ENCODE measurements at regions not wholly inside any gene's neighbourhood (a gene's known extent, or its start where the extent isn't known, plus 50 kb on each side); places are given as distances from the start of the nearest gene placed in this dataset.

DNA sequence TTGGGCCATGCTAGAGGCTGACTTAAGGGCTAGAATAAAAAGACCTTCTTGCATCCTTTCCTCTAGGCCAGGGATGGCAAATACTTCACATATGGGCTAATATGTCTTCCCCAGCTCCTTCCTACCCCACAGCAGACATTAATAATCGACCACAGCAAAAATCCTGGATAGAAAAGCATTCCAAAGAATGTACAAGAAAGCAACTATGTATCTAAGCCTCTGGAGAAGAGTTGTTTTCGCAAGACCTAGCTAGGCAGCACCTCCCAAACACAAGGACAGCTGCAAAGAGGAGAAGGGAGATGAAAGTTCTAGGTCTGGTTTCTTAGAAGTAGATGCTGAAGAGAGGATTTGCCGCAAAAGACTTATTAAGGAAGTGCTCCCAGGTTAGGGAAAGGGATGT is 372.6 kb downstream of the SLC4A3 start:
- H3K36me3 ChIP-seq (ENCODE audit: insufficient read depth, low read length): no peaks in the 10 kb centered on the region
- no peak overlapping the region for H2AFZ ChIP-seq (ENCODE audit: low read length)
- H3K9me3 ChIP-seq (ENCODE audit: low read depth, low read length): no peaks in the 10 kb centered on the region
- DNase-seq (ENCODE audit: insufficient read length, low spot score, missing footprints): no peak
- no peaks in the 10 kb centered on the region for H3K79me2 ChIP-seq (ENCODE audit: insufficient read depth, low read length)
- H4K20me1 ChIP-seq (ENCODE audit: insufficient read depth, low read length): no peaks in the 10 kb centered on the region
- peaks cover 17% of the 10 kb centered on the region for H3K4me1 ChIP-seq (ENCODE audit: insufficient read depth, low read length)
- no peak overlapping the region for H3K4me2 ChIP-seq (ENCODE audit: insufficient read depth, low read length)
- no peak overlapping the region for H3K27ac ChIP-seq (ENCODE audit: low read depth, low read length)
- H3K4me3 ChIP-seq (ENCODE audit: insufficient read depth, low read length): no peak overlapping the region
- no peak for TF ChIP-seq CTCF (IDR thresholded peaks at IDR 0.05; ENCODE audit: extremely low read depth, low read depth, low read length)
- no peaks in the 10 kb centered on the region for H3K27me3 ChIP-seq (ENCODE audit: insufficient read depth, low read length)

- Histone ChIP-seq H3K4me3 (ENCODE audit: insufficient read depth, low read length) (no peak overlapping the region), H3K36me3 (ENCODE audit: insufficient read depth, low read length) (no peaks in the 10 kb centered on the region), H3K4me1 (ENCODE audit: insufficient read depth, low read length) (peaks cover 17% of the 10 kb centered on the region), H3K27me3 (ENCODE audit: insufficient read depth, low read length) (no peaks in the 10 kb centered on the region), H2AFZ (ENCODE audit: low read length) (no peak overlapping the region), H3K79me2 (ENCODE audit: insufficient read depth, low read length) (no peaks in the 10 kb centered on the region), H4K20me1 (ENCODE audit: insufficient read depth, low read length) (no peaks in the 10 kb centered on the region), H3K4me2 (ENCODE audit: insufficient read depth, low read length) (no peak overlapping the region), H3K27ac (ENCODE audit: low read depth, low read length) (no peak overlapping the region), H3K9me3 (ENCODE audit: low read depth, low read length) (no peaks in the 10 kb centered on the region)
- no peak for TF ChIP-seq CTCF (IDR thresholded peaks at IDR 0.05; ENCODE audit: extremely low read depth, low read depth, low read length)
- no peak for DNase-seq (ENCODE audit: insufficient read length, low spot score, missing footprints)
Measured at GRCh38 chr2:220000586-220000985, 373.2 kb downstream of the SLC4A3 start.

GRCh38 chr2:220001751-220002150 is 374.3 kb downstream of the SLC4A3 start:
- Histone ChIP-seq H3K27ac (ENCODE audit: low read depth, low read length) (no peak overlapping the region), H3K36me3 (ENCODE audit: insufficient read depth, low read length) (no peaks in the 10 kb centered on the region), H2AFZ (ENCODE audit: low read length) (peak overlapping the region; percentile 72), H3K4me1 (ENCODE audit: insufficient read depth, low read length) (peaks cover 21% of the 10 kb centered on the region), H4K20me1 (ENCODE audit: insufficient read depth, low read length) (no peaks in the 10 kb centered on the region), H3K27me3 (ENCODE audit: insufficient read depth, low read length) (no peaks in the 10 kb centered on the region), H3K9me3 (ENCODE audit: low read depth, low read length) (no peaks in the 10 kb centered on the region), H3K4me3 (ENCODE audit: insufficient read depth, low read length) (no peak overlapping the region), H3K4me2 (ENCODE audit: insufficient read depth, low read length) (no peak overlapping the region), H3K79me2 (ENCODE audit: insufficient read depth, low read length) (no peaks in the 10 kb centered on the region)
- TF ChIP-seq CTCF (IDR thresholded peaks at IDR 0.05; ENCODE audit: extremely low read depth, low read depth, low read length): no peak
- peak; percentile 90 for DNase-seq (ENCODE audit: insufficient read length, low spot score, missing footprints)

GRCh38 chr2:220002251-220002650 is 374.8 kb downstream of the SLC4A3 start:
- H3K79me2 ChIP-seq (ENCODE audit: insufficient read depth, low read length): no peaks in the 10 kb centered on the region
- TF ChIP-seq CTCF (IDR thresholded peaks at IDR 0.05; ENCODE audit: extremely low read depth, low read depth, low read length): no peak
- peak overlapping the region; percentile 72 for H2AFZ ChIP-seq (ENCODE audit: low read length)
- H3K4me1 ChIP-seq (ENCODE audit: insufficient read depth, low read length): peaks cover 21% of the 10 kb centered on the region
- DNase-seq (ENCODE audit: insufficient read length, low spot score, missing footprints): no peak
- no peaks in the 10 kb centered on the region for H3K27me3 ChIP-seq (ENCODE audit: insufficient read depth, low read length)
- H3K4me2 ChIP-seq (ENCODE audit: insufficient read depth, low read length): no peak overlapping the region
- no peaks in the 10 kb centered on the region for H3K9me3 ChIP-seq (ENCODE audit: low read depth, low read length)
- no peak overlapping the region for H3K27ac ChIP-seq (ENCODE audit: low read depth, low read length)
- H4K20me1 ChIP-seq (ENCODE audit: insufficient read depth, low read length): no peaks in the 10 kb centered on the region
- H3K36me3 ChIP-seq (ENCODE audit: insufficient read depth, low read length): no peaks in the 10 kb centered on the region
- no peak overlapping the region for H3K4me3 ChIP-seq (ENCODE audit: insufficient read depth, low read length)
